ENCODE measurements at regions not wholly inside any gene's neighbourhood (a gene's known extent, or its start where the extent isn't known, plus 50 kb on each side); places are given as distances from the start of the nearest gene placed in this dataset.

DNA sequence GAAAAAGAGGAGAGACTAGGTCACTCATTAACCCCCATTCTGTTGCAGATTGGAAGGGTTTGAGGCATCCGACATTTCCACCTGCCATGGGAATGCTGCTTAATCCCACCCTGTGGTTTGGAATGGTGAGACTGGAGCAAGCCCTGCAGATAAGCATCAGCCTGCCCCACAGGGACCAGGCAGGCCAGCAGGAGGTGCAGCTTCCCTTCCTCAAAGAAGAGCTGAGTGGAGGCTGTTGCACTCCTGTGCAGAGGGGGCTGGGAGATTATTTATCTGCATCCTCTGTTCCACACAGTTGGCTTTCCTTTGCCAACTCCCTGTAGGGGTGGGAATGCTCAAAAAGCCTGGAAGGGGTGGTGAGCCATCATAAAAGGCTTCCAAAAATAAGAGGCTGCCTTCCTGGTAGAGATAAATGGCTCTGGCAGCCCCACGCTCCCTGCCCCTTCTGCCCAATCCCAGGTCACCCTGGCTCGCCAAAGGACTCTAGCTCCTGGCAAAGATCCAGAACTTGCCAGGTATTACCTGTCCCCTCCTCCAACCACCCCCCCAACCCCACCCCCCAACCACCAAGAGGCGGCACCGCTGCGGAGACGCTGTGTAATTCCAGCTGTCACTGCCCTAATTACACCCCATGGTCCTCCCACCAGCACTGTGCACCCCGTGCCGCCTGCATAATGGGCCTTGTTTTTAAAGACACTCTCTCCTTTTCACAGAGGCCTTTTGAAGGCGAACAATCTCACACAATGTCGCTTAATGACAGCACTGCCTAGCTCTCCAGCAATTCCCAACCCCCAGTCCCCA is 83.0 kb upstream of the ZC3H12A start:
- TF ChIP-seq POLR2A (IDR thresholded peaks at IDR 0.05) = no peak
- TF ChIP-seq, protein P1, sequence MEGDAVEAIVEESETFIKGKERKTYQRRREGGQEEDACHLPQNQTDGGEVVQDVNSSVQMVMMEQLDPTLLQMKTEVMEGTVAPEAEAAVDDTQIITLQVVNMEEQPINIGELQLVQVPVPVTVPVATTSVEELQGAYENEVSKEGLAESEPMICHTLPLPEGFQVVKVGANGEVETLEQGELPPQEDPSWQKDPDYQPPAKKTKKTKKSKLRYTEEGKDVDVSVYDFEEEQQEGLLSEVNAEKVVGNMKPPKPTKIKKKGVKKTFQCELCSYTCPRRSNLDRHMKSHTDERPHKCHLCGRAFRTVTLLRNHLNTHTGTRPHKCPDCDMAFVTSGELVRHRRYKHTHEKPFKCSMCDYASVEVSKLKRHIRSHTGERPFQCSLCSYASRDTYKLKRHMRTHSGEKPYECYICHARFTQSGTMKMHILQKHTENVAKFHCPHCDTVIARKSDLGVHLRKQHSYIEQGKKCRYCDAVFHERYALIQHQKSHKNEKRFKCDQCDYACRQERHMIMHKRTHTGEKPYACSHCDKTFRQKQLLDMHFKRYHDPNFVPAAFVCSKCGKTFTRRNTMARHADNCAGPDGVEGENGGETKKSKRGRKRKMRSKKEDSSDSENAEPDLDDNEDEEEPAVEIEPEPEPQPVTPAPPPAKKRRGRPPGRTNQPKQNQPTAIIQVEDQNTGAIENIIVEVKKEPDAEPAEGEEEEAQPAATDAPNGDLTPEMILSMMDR (IDR thresholded peaks at IDR 0.05) = no peak
